A204.1 (cell line): ENCODE measurements at regions not wholly inside any gene's neighbourhood (a gene's known extent, or its start where the extent isn't known, plus 50 kb on each side); places are given as distances from the start of the nearest gene placed in this dataset.

ENCODE experiments used
- FAIRE-seq: peaks from 2 replicates; lab custom pipeline; 2012; peaks lifted over from hg19 to GRCh38; lab: Jason Lieb, UNC

DNA sequence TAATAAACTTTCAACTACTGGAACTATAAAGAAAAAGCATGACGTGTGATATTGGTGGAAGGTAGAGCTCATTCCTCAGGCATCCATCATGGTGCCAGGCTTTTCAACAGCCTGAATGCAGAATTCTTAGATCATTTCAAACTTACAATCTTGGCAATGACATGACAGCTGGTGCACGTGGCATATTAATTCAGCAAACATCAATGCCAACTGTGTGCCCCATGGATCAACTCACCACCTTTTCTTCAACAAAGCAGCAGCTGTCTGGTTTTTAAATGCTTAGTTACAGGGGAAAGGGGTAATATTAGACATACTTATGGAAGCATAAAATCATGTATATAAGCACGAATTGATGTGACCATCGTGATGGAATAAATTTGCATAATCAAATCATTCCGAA is 56.0 kb upstream of the OR13F1 start:
- FAIRE-seq = no peak
